GM19463 (cell line): ENCODE measurements at regions not wholly inside any gene's neighbourhood (a gene's known extent, or its start where the extent isn't known, plus 50 kb on each side); places are given as distances from the start of the nearest gene placed in this dataset.
"Not testable (repeated sequence)": the region's sequence is repeated elsewhere in the genome, so short reads cannot be mapped to it uniquely, and the experiment has no call there.

ENCODE experiments used
- ATAC-seq: cut with Tn5 transposase; IDR thresholded peaks from one replicate; pipeline ENCODE4 v1.9.1; 2021; ENCODE audit warnings: mild to moderate bottlenecking, moderate library complexity; ENCODE audit not compliant: unreplicated experiment

GRCh38 chrX:69431420-69431819, 72.7 kb upstream of the NALF2 start:
- ATAC-seq = no peak

- no peak for ATAC-seq
Observed at GRCh38 chrX:69430785-69431184, 73.3 kb upstream of the NALF2 start.

- no peak for ATAC-seq
Observed at GRCh38 chrX:69429339-69430015, 74.6 kb upstream of the NALF2 start.

- no peak for ATAC-seq
Observed at GRCh38 chrX:69428216-69428615, 75.9 kb upstream of the NALF2 start.

GRCh38 chrX:69424910-69425309, 79.2 kb upstream of the NALF2 start:
- no peak for ATAC-seq

- ATAC-seq = no peak
Observed at GRCh38 chrX:69424161-69424560, 80.0 kb upstream of the NALF2 start.

GRCh38 chrX:69422208-69422607, 81.9 kb upstream of the NALF2 start:
- not testable (repeated sequence) for ATAC-seq

GRCh38 chrX:69415698-69416097, 88.4 kb upstream of the NALF2 start:
- no peak for ATAC-seq

- no peak for ATAC-seq
Observed at GRCh38 chrX:69412661-69413060, 91.5 kb upstream of the NALF2 start.

- no peak for ATAC-seq
Observed at GRCh38 chrX:69398881-69399280, 105.2 kb upstream of the NALF2 start.

GRCh38 chrX:69396916-69397315, 107.2 kb upstream of the NALF2 start:
- ATAC-seq = no peak

- ATAC-seq = no peak
Observed at GRCh38 chrX:69395306-69395705, 108.8 kb upstream of the NALF2 start.

- ATAC-seq = no peak
Observed at GRCh38 chrX:69389101-69389501, 115.0 kb upstream of the NALF2 start.

- no peak for ATAC-seq
Observed at GRCh38 chrX:69388526-69388925, 115.6 kb upstream of the NALF2 start.

GRCh38 chrX:69387567-69388487, 116.3 kb upstream of the NALF2 start:
- ATAC-seq = peak; percentile 68

- ATAC-seq = no peak
Observed at GRCh38 chrX:69386681-69387080, 117.4 kb upstream of the NALF2 start.

GRCh38 chrX:69379412-69379811, 124.7 kb upstream of the NALF2 start:
- ATAC-seq = no peak

GRCh38 chrX:69374569-69374968, 129.6 kb upstream of the NALF2 start:
- no peak for ATAC-seq

- no peak for ATAC-seq
Observed at GRCh38 chrX:69372435-69372834, 131.7 kb upstream of the NALF2 start.

GRCh38 chrX:69371159-69371558, 133.0 kb upstream of the NALF2 start:
- ATAC-seq = no peak

GRCh38 chrX:69369999-69370398, 134.1 kb upstream of the NALF2 start:
- no peak for ATAC-seq

- no peak for ATAC-seq
Observed at GRCh38 chrX:69366183-69366582, 137.9 kb upstream of the NALF2 start.
